ENCODE measurements at regions not wholly inside any gene's neighbourhood (a gene's known extent, or its start where the extent isn't known, plus 50 kb on each side); places are given as distances from the start of the nearest gene placed in this dataset.

DNA sequence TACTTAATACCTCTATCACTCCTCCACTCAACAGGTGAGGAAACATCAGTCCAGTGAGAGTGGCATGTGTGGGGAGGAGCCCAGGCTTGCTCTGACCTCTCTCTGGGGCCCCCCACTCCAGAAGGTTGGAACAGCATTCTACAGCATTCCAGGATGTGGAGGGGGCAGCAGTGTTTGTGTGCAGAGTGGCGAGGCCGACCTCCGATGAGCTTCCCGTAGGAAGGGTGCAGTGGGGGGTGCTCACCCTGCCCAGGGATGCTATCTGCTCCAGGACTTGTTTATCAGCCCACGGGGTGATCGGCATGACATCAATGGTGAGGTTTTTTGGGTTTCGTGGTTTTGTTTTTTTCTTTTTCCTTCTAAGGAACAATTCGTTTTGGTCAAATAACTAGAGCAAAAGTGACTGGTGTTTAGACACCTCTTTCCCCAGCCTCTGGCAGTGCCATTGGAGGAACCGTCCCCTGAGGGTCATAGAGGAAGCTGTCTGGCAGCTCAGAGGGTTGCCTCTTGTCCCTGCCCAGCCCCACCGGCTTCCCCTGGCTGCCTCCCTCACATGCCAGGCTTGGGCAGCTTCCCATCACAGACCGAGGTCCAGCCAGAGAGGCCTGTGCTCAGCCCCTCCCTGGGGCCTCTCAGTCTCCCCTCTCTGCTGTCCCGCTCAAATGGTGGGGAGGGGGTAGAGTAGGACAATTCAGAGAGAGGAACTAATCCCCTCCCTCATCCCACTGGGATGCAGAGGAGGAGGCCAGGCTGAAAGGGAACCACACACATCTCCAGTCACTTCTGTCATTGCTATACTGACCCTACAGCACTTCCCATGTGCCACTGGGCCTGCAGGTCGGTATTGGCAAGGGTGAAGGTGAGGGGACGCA, 96.5 kb downstream of the ZFP36L2 start:
- Histone ChIP-seq H3K27ac (ENCODE audit: low read depth, low read length, poor library complexity, severe bottlenecking) (peak overlapping the region; percentile 93), H3K4me1 (ENCODE audit: insufficient read depth, low read length, poor library complexity, severe bottlenecking) (peaks cover 97% of the 10 kb centered on the region), H3K36me3 (ENCODE audit: insufficient read depth, low read length) (no peaks in the 10 kb centered on the region), H3K4me3 (ENCODE audit: low read depth, low read length, poor library complexity, severe bottlenecking) (no peak overlapping the region), H4K20me1 (ENCODE audit: insufficient read depth, low read length) (no peaks in the 10 kb centered on the region), H3K9me3 (ENCODE audit: low read length) (no peaks in the 10 kb centered on the region), H3K79me2 (ENCODE audit: insufficient read depth, low read depth, low read length) (no peaks in the 10 kb centered on the region), H2AFZ (ENCODE audit: low read length) (peak overlapping the region; percentile 2; the same call in 1 of the 2 replicates), H3K9me2 (ENCODE audit: insufficient read depth, low read length) (no peaks in the 10 kb centered on the region), H3K4me2 (ENCODE audit: low read length) (peak overlapping the region; percentile 14; the same call in 1 of the 2 replicates)
- DNase-seq (ENCODE audit: low spot score): no peak
- no TSS peak for BruUV-seq (replicated peaks)
- intact Hi-C loops (cut with micrococcal nuclease; ENCODE audit: unreplicated experiment): loop anchor here (2.0 kb wide), 3 partner anchors 65 to 183 kb away; no protein-coding TSS in a partner anchor
- TF ChIP-seq EZH2phosphoT487 (IDR thresholded peaks at IDR 0.05; ENCODE audit: borderline replicate concordance, low read depth, low read length): no peak
- TF ChIP-seq, protein P1, sequence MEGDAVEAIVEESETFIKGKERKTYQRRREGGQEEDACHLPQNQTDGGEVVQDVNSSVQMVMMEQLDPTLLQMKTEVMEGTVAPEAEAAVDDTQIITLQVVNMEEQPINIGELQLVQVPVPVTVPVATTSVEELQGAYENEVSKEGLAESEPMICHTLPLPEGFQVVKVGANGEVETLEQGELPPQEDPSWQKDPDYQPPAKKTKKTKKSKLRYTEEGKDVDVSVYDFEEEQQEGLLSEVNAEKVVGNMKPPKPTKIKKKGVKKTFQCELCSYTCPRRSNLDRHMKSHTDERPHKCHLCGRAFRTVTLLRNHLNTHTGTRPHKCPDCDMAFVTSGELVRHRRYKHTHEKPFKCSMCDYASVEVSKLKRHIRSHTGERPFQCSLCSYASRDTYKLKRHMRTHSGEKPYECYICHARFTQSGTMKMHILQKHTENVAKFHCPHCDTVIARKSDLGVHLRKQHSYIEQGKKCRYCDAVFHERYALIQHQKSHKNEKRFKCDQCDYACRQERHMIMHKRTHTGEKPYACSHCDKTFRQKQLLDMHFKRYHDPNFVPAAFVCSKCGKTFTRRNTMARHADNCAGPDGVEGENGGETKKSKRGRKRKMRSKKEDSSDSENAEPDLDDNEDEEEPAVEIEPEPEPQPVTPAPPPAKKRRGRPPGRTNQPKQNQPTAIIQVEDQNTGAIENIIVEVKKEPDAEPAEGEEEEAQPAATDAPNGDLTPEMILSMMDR (conservative IDR thresholded peaks at IDR 0.05; ENCODE audit: low read length): no peak
- ChIA-PET CTCF (ENCODE audit: unreplicated experiment) (interaction anchor here (0.5 to 4.5 kb wide), 6 partner anchors 9 to 354 kb away, joined by 3 to 30 read pairs (median 3); partner anchors contain the start of gene ZFP36L2), POLR2A (interaction anchor here (0.7 to 1.6 kb wide), 6 partner anchors 37 to 355 kb away, joined by 3 to 7 read pairs (median 4); no protein-coding TSS in a partner anchor)

DNA sequence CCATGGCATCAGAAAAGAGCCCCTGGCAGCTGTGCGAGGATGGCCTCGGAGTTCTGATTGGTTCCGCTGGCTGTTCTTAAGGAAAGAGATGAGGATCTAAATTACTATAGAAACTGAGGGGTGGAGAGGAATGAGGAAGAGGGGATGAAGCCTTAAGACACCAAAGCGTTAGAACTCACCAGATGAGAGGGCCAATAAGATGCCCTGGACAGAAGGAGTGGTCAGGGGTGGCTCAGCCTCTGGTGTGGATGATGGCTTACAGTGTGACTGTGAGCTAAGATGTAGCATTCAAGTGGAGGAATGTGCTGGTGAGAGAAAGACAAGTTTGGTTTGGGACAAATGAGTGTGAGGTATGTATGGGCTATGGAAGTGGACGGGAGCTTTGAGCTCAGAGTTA, 97.8 kb downstream of the ZFP36L2 start:
- no peak for DNase-seq (ENCODE audit: low spot score)
- H3K79me2 ChIP-seq (ENCODE audit: insufficient read depth, low read depth, low read length): no peaks in the 10 kb centered on the region
- H3K4me3 ChIP-seq (ENCODE audit: low read depth, low read length, poor library complexity, severe bottlenecking): no peak overlapping the region
- no TSS peak for BruUV-seq (replicated peaks)
- no peaks in the 10 kb centered on the region for H3K9me2 ChIP-seq (ENCODE audit: insufficient read depth, low read length)
- peaks cover 97% of the 10 kb centered on the region for H3K4me1 ChIP-seq (ENCODE audit: insufficient read depth, low read length, poor library complexity, severe bottlenecking)
- H2AFZ ChIP-seq (ENCODE audit: low read length): no peak overlapping the region
- no peak overlapping the region for H3K27ac ChIP-seq (ENCODE audit: low read depth, low read length, poor library complexity, severe bottlenecking)
- TF ChIP-seq EZH2phosphoT487 (IDR thresholded peaks at IDR 0.05; ENCODE audit: borderline replicate concordance, low read depth, low read length): no peak
- TF ChIP-seq, protein P1 (conservative IDR thresholded peaks at IDR 0.05; ENCODE audit: low read length): no peak
- ChIA-PET CTCF (ENCODE audit: unreplicated experiment) (interaction anchor here (0.5 to 4.5 kb wide), 4 partner anchors 41 to 105 kb away, joined by 3 to 30 read pairs (median 3); partner anchors contain the start of gene ZFP36L2), POLR2A (interaction anchor here (0.9 to 1.6 kb wide), 3 partner anchors 38 to 101 kb away, joined by 3 to 8 read pairs (median 4); no protein-coding TSS in a partner anchor)
- intact Hi-C loops (cut with micrococcal nuclease; ENCODE audit: unreplicated experiment): no loop called here
- no peaks in the 10 kb centered on the region for H4K20me1 ChIP-seq (ENCODE audit: insufficient read depth, low read length)
- no peak overlapping the region for H3K4me2 ChIP-seq (ENCODE audit: low read length)
- H3K36me3 ChIP-seq (ENCODE audit: insufficient read depth, low read length): no peaks in the 10 kb centered on the region
- no peaks in the 10 kb centered on the region for H3K9me3 ChIP-seq (ENCODE audit: low read length)

Measured in OCI-LY7 (cell line).